ENCODE measurements at regions not wholly inside any gene's neighbourhood (a gene's known extent, or its start where the extent isn't known, plus 50 kb on each side); places are given as distances from the start of the nearest gene placed in this dataset.

- no peak for TF ChIP-seq CTCF (IDR thresholded peaks at IDR 0.05 in 8 of 11, conservative IDR thresholded peaks at IDR 0.05 in 3 of 11)
- no peak for TF ChIP-seq POLR2A (IDR thresholded peaks at IDR 0.05)
- no peak for TF ChIP-seq POLR2AphosphoS5 (IDR thresholded peaks at IDR 0.05)
Observed at GRCh38 chr11:11755871-11756270, 85.9 kb upstream of the USP47 start.
